HG03280 (cell line): ENCODE measurements at regions not wholly inside any gene's neighbourhood (a gene's known extent, or its start where the extent isn't known, plus 50 kb on each side); places are given as distances from the start of the nearest gene placed in this dataset.
A peak's percentile ranks its signal among the peaks of the same experiment; 100 is the strongest.

ENCODE experiments used
- ATAC-seq: cut with Tn5 transposase; IDR thresholded peaks from one replicate; pipeline ENCODE4 v1.9.1; 2021; ENCODE audit warnings: mild to moderate bottlenecking, moderate library complexity; ENCODE audit not compliant: unreplicated experiment

DNA sequence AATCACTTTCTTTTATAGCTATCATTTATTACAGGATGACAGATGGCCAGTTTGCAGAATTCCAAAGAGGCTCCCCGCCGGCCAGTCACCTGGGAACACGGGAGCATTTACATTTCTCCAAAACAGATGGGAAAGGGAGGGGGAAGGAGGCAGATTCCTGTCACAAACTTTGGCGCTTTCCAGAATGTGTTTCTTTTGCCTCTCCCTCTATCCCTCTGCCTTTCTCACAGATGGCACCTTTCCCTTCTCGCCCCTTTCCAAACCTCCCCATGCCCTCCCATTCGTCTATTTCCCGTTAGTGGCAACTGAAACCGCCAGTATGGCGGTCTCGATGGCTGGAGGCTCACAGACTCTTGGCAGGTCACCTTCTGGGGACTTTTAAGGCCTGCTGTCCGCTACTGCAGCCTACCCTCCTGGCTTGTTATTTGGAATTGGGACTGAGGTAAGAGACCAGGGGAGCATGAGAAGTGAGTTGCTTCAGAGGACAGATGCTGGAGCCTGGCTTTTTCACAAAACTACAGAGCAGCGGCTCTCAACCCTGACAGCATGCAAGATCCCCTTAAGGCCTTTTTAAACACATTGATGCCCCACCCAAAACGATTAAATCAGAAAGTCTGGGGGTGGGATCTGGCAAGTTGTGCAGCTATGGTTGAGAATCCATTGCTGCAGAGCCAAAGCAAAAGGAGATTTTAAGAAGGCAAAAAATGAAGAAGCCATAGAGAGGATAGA, 161.5 kb upstream of the VASH1 start:
- no peak for ATAC-seq

- ATAC-seq = no peak
Measured at GRCh38 chr14:76603713-76604112, 157.6 kb upstream of the VASH1 start.

DNA sequence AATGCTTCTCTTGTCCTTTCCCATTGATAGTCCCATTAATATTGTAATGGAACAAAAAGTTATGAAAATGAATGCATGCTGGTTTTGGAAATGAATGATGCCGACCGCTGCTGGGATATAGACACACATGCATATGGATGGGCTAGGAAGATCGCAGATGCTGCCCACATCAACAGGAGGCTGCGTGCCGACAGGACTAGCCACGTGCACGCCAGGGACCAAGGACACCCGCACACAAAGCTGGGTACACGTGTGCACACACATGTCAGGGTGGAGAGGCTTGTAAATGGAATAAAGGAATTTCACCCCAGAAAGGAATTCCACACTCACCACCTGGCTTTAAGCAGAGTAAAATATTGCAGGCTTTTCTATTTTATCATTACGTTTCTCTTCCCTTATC, 153.8 kb upstream of the VASH1 start:
- no peak for ATAC-seq

- ATAC-seq = no peak
Measured at GRCh38 chr14:76612654-76613053, 148.6 kb upstream of the VASH1 start.

- no peak for ATAC-seq
Measured at GRCh38 chr14:76613616-76614015, 147.7 kb upstream of the VASH1 start.

GRCh38 chr14:76615331-76615730, 145.9 kb upstream of the VASH1 start:
- ATAC-seq = no peak

DNA sequence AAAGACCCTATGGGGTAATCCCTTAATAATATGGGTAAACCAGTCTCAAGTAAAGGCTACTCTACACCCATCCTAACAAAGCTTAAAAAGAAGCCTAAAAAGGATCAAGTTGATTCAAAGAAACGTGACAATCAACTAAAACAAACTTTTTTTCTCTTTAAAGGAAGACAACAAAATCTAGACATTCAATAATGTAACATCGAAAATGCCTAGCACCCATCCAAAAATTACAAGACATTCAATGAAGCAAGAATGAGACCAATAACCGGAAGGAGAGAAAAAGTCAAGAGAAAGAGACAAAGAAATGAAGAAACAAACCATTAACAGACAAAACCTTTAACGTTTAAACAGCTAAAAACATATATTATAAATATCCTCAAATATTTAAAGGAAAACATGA, 143.8 kb upstream of the VASH1 start:
- no peak for ATAC-seq

DNA sequence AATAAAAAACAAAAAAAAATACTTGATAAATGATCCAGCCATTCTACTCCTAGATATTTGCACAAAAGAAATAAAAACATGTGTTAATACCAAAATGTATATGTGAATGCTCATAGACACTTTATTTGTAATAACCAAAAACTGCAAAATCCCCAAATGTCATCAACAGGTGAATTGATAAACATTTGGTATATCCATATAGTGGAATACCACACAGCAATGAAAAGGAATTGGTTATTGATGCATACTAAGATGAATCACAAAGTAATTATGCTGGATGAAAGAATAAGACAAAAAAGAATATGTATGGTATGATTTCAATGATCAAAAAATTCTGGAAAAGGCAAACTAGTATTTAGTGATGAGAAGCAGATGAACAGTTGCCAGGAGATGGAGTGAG, 124.7 kb upstream of the VASH1 start:
- no peak for ATAC-seq

DNA sequence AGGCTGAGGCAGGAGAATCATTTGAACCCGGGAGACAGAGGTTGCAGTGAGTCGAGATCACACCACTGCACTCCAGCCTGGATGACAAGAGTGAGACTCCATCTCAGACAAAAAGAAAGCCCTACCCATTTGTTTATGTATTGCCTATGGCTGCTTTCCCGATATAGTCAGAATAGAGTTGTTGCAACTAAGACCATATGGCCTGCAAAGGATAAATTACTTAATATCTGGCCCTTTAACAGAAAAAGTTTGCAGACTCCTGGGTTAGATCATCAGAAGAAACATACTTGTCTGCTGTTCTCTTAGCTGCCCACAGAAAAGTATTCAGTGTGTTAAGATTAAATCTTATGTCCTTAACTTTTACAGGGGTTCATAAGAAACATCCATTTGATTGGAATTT, 122.4 kb upstream of the VASH1 start:
- ATAC-seq = no peak

DNA sequence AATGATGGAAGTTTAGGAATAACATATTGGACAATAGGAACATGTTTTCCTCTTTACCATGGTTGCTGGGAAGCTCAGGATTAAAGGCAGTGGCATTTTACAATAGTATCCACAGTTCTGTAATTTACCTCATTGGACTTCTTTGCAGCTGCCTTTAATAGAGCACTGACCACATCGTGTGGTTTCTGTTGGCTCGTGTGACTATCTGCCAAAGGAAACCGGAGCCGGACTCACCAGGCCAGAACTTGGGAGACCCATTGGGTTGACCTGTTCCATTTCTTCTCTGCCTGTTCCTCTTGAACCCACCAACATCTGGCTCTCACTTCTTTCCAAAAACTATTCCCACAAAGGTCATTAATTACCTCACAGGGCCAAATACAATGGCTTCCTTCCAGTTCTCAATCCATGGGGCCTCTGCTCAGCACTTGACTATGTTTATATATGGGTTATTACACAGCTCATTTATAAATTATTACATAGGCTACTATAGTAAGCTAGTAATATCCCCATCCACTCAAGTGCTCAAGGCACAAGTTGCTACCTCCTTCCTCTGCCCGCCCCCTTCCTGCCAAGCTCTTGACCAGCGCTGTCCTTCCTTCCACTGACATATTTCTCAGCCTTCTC, 121.5 kb upstream of the VASH1 start:
- no peak for ATAC-seq

DNA sequence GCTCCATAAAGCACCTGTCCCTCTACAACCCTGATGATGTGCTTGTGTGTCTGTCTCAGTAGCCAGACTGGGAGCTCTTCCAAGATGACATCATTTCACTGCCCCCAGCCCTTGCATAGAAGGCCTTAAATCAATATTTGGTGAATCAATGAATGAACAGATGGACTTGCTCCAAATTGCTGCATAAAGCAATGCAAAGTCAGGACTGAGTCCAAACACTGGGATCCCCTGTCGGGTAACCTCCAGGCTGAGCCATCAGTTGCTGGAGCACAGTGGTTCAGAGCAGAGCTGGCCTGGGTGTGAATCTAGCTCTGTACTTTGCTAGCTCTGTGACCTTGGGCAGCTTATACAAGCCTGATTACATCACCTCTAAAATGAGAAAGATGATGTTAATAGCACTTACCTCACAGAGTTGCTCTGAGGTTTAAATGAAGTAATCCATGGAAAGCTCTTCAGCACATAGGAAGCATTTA, 120.3 kb upstream of the VASH1 start:
- no peak for ATAC-seq

GRCh38 chr14:76641541-76641940, 119.7 kb upstream of the VASH1 start:
- no peak for ATAC-seq

GRCh38 chr14:76643887-76644286, 117.4 kb upstream of the VASH1 start:
- ATAC-seq = no peak

- ATAC-seq = no peak
Measured at GRCh38 chr14:76644855-76645518, 116.3 kb upstream of the VASH1 start.

DNA sequence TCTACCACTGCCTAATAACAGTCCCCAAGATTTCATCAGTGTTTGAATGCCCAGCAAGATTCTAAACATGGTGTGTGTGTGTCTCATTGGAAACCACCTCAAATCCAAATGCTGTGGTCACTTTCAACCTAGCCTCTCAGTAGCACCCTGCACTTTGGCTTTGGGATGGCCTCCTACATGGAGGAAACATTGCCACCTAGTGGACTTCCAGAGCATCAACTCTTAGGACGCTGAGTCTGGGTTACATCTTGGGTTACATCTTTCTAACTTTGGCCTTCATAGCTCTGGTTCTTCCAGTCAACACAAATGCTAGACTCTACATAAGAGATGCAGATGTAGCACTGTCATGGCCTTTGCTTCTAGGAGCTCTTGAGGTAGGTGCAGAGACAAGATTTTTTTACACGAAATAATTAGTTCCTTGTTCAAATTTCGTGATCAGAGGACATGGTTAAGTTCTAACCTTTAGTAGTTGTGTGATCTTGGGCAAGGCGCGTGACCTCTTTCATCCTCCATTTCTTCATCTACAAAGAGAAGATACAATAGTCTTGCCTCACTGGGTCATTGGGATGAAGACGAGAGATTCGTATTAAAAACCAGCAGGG, 113.5 kb upstream of the VASH1 start:
- ATAC-seq = peak; percentile 51

DNA sequence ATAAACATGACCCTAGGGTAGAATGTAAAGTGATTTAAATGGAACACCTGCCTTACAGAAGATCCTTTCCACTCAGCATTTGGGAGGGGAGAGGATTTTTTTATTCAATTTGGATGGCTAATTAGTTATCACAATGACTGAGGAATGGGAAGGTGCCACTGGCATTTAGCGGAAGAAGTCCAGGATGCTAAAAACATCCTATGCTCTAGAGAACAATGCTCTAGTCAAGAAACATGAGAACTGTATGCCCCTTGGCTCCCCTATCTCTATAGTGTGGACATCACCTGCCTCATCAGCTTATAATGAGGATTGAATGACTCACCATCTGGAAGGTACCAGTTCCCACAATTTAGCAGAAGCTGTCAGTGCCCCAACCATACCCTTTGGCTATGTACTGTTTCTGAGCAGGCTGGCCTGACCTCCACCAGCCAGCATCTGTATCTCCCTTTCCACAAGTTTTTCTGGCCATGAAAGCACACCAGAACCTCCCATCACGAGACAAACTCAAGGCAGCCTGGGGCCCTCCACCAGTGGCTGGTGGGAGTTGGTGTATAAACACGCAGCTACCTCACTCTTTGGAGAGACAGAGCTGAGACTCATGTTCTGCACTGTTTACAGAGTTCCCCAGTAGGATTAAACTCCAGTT, 109.7 kb upstream of the VASH1 start:
- ATAC-seq = no peak

DNA sequence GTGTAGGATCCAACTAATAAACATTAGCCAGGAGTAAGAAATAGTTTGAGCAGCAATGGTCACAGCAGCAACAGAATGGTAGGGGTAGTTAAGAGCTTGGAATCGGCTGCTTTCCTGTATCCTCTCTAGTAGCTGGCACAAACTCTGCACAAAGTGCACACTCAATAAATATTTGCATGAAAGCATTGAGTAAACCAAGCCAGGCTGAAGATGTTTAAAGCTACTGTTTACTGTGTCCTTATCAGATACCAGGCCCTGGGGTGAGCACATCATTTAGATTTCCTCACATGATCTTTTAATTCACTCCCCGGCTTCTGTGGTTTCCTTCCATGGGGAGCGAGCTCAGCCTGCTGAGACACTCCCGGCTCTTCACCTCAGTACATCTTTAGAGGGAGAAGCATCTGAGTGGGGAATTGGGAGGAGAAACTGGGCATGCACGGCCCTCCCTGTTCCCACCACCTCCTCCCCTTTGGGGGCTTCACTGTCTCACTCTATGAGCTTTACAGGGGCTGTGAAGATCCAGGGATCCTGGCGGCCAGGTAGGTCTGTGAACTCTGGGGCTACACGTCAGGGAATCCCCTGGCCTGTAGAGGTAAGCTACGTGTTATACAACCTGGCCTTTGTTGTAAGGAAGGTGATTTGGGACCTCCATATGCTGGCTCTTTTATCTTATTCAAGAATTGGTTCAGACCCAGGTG, 107.2 kb upstream of the VASH1 start:
- no peak for ATAC-seq

DNA sequence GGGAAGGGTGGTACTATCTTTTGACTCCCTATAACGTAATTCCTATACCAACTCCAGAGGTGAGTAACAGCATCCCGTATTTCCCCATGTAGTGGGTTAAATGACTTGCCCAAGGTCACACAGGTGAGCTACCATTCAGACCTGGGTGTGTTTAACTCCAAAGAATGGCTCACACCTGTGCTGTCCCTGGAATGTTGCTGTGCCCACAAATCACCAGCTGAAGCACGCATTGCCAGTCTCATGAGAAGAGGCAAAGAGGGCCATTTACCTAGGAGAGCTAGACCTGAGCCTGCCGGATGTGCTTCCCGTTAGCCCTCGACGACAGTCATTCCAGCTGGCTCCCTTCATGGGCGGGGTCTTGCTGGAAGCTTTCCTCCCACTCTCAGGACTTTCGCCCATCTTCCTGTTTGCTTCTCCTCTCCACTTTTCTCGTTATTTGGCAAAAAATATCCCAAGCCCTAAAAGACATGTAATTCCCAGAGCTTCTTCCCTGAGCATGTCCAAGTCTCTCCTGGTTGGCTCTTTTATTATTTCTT, 106.6 kb upstream of the VASH1 start:
- ATAC-seq = no peak

DNA sequence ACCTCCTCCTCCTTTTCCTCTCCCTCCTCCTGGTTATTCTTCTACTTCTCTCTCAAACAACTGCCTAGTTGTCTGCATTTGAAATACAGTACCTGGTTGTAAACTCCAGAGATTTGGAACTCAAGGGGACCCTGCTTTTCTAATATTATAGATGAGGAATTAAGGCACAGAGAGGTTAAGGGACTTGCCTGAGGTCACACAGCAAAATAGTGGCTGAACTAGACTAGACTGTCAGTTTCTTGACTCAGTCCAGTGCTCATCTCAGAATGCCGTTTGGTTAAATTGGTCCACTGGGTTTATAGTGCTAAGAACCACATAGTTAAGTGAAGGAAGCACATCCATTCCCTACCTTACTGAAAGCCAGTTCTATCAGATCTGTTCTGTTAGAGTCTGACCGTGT, 105.9 kb upstream of the VASH1 start:
- no peak for ATAC-seq

GRCh38 chr14:76656592-76656991, 104.7 kb upstream of the VASH1 start:
- ATAC-seq = no peak
